ENCODE measurements at regions not wholly inside any gene's neighbourhood (a gene's known extent, or its start where the extent isn't known, plus 50 kb on each side); places are given as distances from the start of the nearest gene placed in this dataset.

GRCh38 chr5:98500811-98501210 is 272.7 kb upstream of the RGMB start:
- Histone ChIP-seq H3K4me1 (ENCODE audit: control insufficient read depth in 2 of 2, insufficient read depth in 2 of 2, low read length in 2 of 2) (no peaks in the 10 kb centered on the region), H3K9me3 (ENCODE audit: control insufficient read depth in 2 of 2, insufficient read depth in 1 of 2, low read length in 1 of 2) (no peaks in the 10 kb centered on the region), H3K4me3 (ENCODE audit: low read length in 2 of 2) (no peak overlapping the region), H3K27me3 (ENCODE audit: control insufficient read depth in 2 of 2, insufficient read depth in 1 of 2, low read length in 1 of 2) (no peaks in the 10 kb centered on the region), H3K36me3 (ENCODE audit: control insufficient read depth in 2 of 2, insufficient read depth in 2 of 2, low read length in 1 of 2) (no peaks in the 10 kb centered on the region), H3K27ac (ENCODE audit: low read depth in 1 of 2, low read length in 1 of 2) (no peak overlapping the region)
- WGBS, result 89% methylated on average over 3 of the region's 3 CpGs
- DNase-seq (ENCODE audit: low read depth in 6 of 9, low spot score in 9 of 9), result no peak

GRCh38 chr5:98503616-98504015 is 269.8 kb upstream of the RGMB start:
- Histone ChIP-seq H3K9me3 (ENCODE audit: control insufficient read depth in 2 of 2, insufficient read depth in 1 of 2, low read length in 1 of 2) (no peaks in the 10 kb centered on the region), H3K27ac (ENCODE audit: low read depth in 1 of 2, low read length in 1 of 2) (no peak overlapping the region), H3K27me3 (ENCODE audit: control insufficient read depth in 2 of 2, insufficient read depth in 1 of 2, low read length in 1 of 2) (no peaks in the 10 kb centered on the region), H3K36me3 (ENCODE audit: control insufficient read depth in 2 of 2, insufficient read depth in 2 of 2, low read length in 1 of 2) (no peaks in the 10 kb centered on the region), H3K4me1 (ENCODE audit: control insufficient read depth in 2 of 2, insufficient read depth in 2 of 2, low read length in 2 of 2) (no peaks in the 10 kb centered on the region), H3K4me3 (ENCODE audit: low read length in 2 of 2) (no peak overlapping the region)
- WGBS, result 84% methylated on average over 2 of the region's 2 CpGs
- no peak for DNase-seq (ENCODE audit: low read depth in 6 of 9, low spot score in 9 of 9)

DNA sequence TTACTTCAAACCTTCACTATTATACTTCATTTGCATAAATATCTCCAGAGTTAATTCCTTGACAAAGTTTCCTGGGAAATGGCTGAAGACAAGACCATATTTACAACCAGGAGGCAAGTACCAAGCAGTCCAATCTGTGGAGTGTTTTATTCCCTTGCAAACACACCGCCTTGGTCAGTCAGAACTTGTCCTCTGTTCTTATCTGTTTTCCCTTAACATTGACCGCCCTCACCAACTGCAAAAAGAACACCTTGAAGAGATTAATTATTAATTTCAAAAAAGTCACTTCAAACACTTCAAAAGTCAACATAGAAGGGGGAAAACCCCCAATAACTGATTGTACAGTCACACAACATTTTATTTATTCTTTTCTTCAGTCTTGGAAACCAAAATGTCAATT is 269.0 kb upstream of the RGMB start:
- H3K36me3 ChIP-seq (ENCODE audit: control insufficient read depth in 2 of 2, insufficient read depth in 2 of 2, low read length in 1 of 2), result no peaks in the 10 kb centered on the region
- whole genome bisulfite sequencing, result over 99% methylated on average over 2 of the region's 2 CpGs
- H3K4me1 ChIP-seq (ENCODE audit: control insufficient read depth in 2 of 2, insufficient read depth in 2 of 2, low read length in 2 of 2), result no peaks in the 10 kb centered on the region
- no peak for DNase-seq (ENCODE audit: low read depth in 6 of 9, low spot score in 9 of 9)
- H3K9me3 ChIP-seq (ENCODE audit: control insufficient read depth in 2 of 2, insufficient read depth in 1 of 2, low read length in 1 of 2), result no peaks in the 10 kb centered on the region
- H3K27me3 ChIP-seq (ENCODE audit: control insufficient read depth in 2 of 2, insufficient read depth in 1 of 2, low read length in 1 of 2), result no peaks in the 10 kb centered on the region
- no peak overlapping the region for H3K4me3 ChIP-seq (ENCODE audit: low read length in 2 of 2)
- no peak overlapping the region for H3K27ac ChIP-seq (ENCODE audit: low read depth in 1 of 2, low read length in 1 of 2)

DNA sequence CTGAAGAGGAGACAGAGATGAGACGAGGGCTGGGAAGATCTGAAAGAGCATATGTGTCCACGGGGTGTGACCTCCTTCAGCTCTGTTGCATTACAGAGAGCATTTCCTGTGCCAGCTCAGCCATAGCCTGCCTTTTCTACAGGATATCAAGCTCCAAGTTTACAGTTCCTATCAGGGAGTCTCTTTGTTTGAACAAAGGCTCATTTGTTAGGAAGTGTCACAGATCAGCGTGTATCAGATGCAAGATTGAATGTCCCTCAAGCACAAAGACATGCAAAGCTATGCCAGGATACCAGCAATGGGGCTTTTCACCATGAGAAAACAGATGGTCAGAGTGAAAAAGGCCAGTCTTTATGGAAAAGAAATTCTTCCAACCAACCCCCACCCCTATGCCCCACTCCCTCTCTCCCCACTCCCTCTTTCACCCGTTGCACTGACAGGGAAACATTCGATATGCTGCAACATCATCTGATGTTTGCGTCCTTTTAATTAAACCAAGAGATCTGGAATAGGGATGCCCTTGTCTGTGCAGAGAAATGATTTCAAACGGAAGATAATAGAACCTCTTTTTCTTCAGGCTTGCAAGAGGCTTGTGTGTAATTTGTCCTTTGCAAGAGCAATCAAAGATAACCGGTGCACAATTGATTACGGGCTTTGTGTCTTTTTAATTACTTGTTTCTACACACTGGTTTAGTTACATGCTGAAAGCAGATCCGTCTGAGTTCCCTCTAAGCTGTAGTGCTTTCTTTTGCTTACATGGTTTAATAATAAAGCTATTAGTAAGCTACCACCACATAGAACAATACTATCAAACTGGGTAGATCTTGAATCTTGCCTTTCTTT is 263.1 kb upstream of the RGMB start:
- no peak for DNase-seq (ENCODE audit: low read depth in 6 of 9, low spot score in 9 of 9)
- Histone ChIP-seq H3K9me3 (ENCODE audit: control insufficient read depth in 2 of 2, insufficient read depth in 1 of 2, low read length in 1 of 2) (no peaks in the 10 kb centered on the region), H3K27me3 (ENCODE audit: control insufficient read depth in 2 of 2, insufficient read depth in 1 of 2, low read length in 1 of 2) (no peaks in the 10 kb centered on the region), H3K36me3 (ENCODE audit: control insufficient read depth in 2 of 2, insufficient read depth in 2 of 2, low read length in 1 of 2) (no peaks in the 10 kb centered on the region), H3K4me1 (ENCODE audit: control insufficient read depth in 2 of 2, insufficient read depth in 2 of 2, low read length in 2 of 2) (no peaks in the 10 kb centered on the region), H3K4me3 (ENCODE audit: low read length in 2 of 2) (no peak overlapping the region), H3K27ac (ENCODE audit: low read depth in 1 of 2, low read length in 1 of 2) (no peak overlapping the region)
- WGBS, result 49% methylated on average over 10 of the region's 10 CpGs

GRCh38 chr5:98513380-98513779 is 260.1 kb upstream of the RGMB start:
- no peaks in the 10 kb centered on the region for H3K36me3 ChIP-seq (ENCODE audit: control insufficient read depth in 2 of 2, insufficient read depth in 2 of 2, low read length in 1 of 2)
- H3K27ac ChIP-seq (ENCODE audit: low read depth in 1 of 2, low read length in 1 of 2), result no peak overlapping the region
- no peaks in the 10 kb centered on the region for H3K27me3 ChIP-seq (ENCODE audit: control insufficient read depth in 2 of 2, insufficient read depth in 1 of 2, low read length in 1 of 2)
- H3K4me3 ChIP-seq (ENCODE audit: low read length in 2 of 2), result no peak overlapping the region
- no peaks in the 10 kb centered on the region for H3K9me3 ChIP-seq (ENCODE audit: control insufficient read depth in 2 of 2, insufficient read depth in 1 of 2, low read length in 1 of 2)
- no peaks in the 10 kb centered on the region for H3K4me1 ChIP-seq (ENCODE audit: control insufficient read depth in 2 of 2, insufficient read depth in 2 of 2, low read length in 2 of 2)
- no peak for DNase-seq (ENCODE audit: low read depth in 6 of 9, low spot score in 9 of 9)
- WGBS, result 32% methylated on average over 4 of the region's 4 CpGs

DNA sequence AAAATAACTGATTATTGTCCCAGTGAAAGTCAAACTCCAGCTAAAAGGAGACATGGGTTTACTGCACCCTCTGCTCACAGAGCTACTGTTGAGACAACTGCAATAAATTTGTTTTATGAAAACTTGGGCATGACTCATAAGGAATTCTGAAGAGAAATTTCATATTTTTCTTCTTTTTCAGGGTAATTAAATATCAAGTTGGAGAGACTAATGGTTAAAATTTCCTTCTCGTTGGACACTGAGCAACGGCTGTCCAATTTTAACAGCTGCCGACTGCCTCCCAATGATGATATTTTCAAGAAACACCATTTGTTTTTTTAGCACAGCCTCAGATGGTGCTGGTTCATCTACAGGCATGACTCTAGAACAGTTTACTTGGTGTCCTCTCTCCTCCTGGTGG is 259.2 kb upstream of the RGMB start:
- Histone ChIP-seq H3K4me1 (ENCODE audit: control insufficient read depth in 2 of 2, insufficient read depth in 2 of 2, low read length in 2 of 2) (no peaks in the 10 kb centered on the region), H3K36me3 (ENCODE audit: control insufficient read depth in 2 of 2, insufficient read depth in 2 of 2, low read length in 1 of 2) (no peaks in the 10 kb centered on the region), H3K27me3 (ENCODE audit: control insufficient read depth in 2 of 2, insufficient read depth in 1 of 2, low read length in 1 of 2) (no peaks in the 10 kb centered on the region), H3K4me3 (ENCODE audit: low read length in 2 of 2) (no peak overlapping the region), H3K27ac (ENCODE audit: low read depth in 1 of 2, low read length in 1 of 2) (no peak overlapping the region), H3K9me3 (ENCODE audit: control insufficient read depth in 2 of 2, insufficient read depth in 1 of 2, low read length in 1 of 2) (no peaks in the 10 kb centered on the region)
- no peak for DNase-seq (ENCODE audit: low read depth in 6 of 9, low spot score in 9 of 9)
- 93% methylated on average over 3 of the region's 3 CpGs for WGBS

DNA sequence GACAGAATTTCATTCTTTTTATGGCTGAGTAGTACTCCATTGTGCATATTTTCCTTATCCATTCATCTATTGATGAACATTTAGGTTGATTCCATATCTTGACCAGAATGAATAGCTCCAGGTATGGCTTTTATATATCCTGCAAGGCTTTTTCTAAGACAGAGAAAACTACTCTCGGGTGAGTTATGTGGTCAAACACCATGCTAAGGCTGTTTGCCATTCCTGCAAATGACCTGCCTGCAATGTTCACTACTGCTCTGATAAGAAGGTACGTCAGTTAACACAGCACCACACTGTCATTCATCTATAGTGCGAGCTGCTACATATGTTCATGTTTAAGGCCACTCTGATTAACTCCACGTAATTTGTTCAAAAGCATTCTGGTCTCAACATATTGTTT is 256.8 kb upstream of the RGMB start:
- no peak overlapping the region for H3K27ac ChIP-seq (ENCODE audit: low read depth in 1 of 2, low read length in 1 of 2)
- no peaks in the 10 kb centered on the region for H3K4me1 ChIP-seq (ENCODE audit: control insufficient read depth in 2 of 2, insufficient read depth in 2 of 2, low read length in 2 of 2)
- DNase-seq (ENCODE audit: low read depth in 6 of 9, low spot score in 9 of 9), result no peak
- no peaks in the 10 kb centered on the region for H3K36me3 ChIP-seq (ENCODE audit: control insufficient read depth in 2 of 2, insufficient read depth in 2 of 2, low read length in 1 of 2)
- H3K27me3 ChIP-seq (ENCODE audit: control insufficient read depth in 2 of 2, insufficient read depth in 1 of 2, low read length in 1 of 2), result no peaks in the 10 kb centered on the region
- 97% methylated on average over 4 of the region's 4 CpGs for WGBS
- no peaks in the 10 kb centered on the region for H3K9me3 ChIP-seq (ENCODE audit: control insufficient read depth in 2 of 2, insufficient read depth in 1 of 2, low read length in 1 of 2)
- H3K4me3 ChIP-seq (ENCODE audit: low read length in 2 of 2), result no peak overlapping the region

GRCh38 chr5:98517560-98518366 is 255.7 kb upstream of the RGMB start:
- no peak overlapping the region for H3K4me3 ChIP-seq (ENCODE audit: low read length in 2 of 2)
- H3K36me3 ChIP-seq (ENCODE audit: control insufficient read depth in 2 of 2, insufficient read depth in 2 of 2, low read length in 1 of 2), result no peaks in the 10 kb centered on the region
- no peaks in the 10 kb centered on the region for H3K4me1 ChIP-seq (ENCODE audit: control insufficient read depth in 2 of 2, insufficient read depth in 2 of 2, low read length in 2 of 2)
- no peak overlapping the region for H3K27ac ChIP-seq (ENCODE audit: low read depth in 1 of 2, low read length in 1 of 2)
- no peaks in the 10 kb centered on the region for H3K9me3 ChIP-seq (ENCODE audit: control insufficient read depth in 2 of 2, insufficient read depth in 1 of 2, low read length in 1 of 2)
- no peaks in the 10 kb centered on the region for H3K27me3 ChIP-seq (ENCODE audit: control insufficient read depth in 2 of 2, insufficient read depth in 1 of 2, low read length in 1 of 2)
- DNase-seq (ENCODE audit: low read depth in 6 of 9, low spot score in 9 of 9), result no peak
- WGBS, result 83% methylated on average over 4 of the region's 4 CpGs

GRCh38 chr5:98518754-98519153 is 254.7 kb upstream of the RGMB start:
- no peaks in the 10 kb centered on the region for H3K27me3 ChIP-seq (ENCODE audit: control insufficient read depth in 2 of 2, insufficient read depth in 1 of 2, low read length in 1 of 2)
- H3K36me3 ChIP-seq (ENCODE audit: control insufficient read depth in 2 of 2, insufficient read depth in 2 of 2, low read length in 1 of 2), result no peaks in the 10 kb centered on the region
- WGBS, result 33% methylated on average over 1 of the region's 1 CpG
- H3K4me1 ChIP-seq (ENCODE audit: control insufficient read depth in 2 of 2, insufficient read depth in 2 of 2, low read length in 2 of 2), result no peaks in the 10 kb centered on the region
- no peak overlapping the region for H3K4me3 ChIP-seq (ENCODE audit: low read length in 2 of 2)
- DNase-seq (ENCODE audit: low read depth in 6 of 9, low spot score in 9 of 9), result no peak
- no peak overlapping the region for H3K27ac ChIP-seq (ENCODE audit: low read depth in 1 of 2, low read length in 1 of 2)
- H3K9me3 ChIP-seq (ENCODE audit: control insufficient read depth in 2 of 2, insufficient read depth in 1 of 2, low read length in 1 of 2), result no peaks in the 10 kb centered on the region

Measured in thymus (tissue), 11 donors.